Mucosa of rectum (tissue), 2 donors: ENCODE measurements at regions not wholly inside any gene's neighbourhood (a gene's known extent, or its start where the extent isn't known, plus 50 kb on each side); places are given as distances from the start of the nearest gene placed in this dataset.

ENCODE experiments used
- H3K27ac ChIP-seq, 2 donors: one replicate each; pipeline ENCODE4 v1.7.0; 2013; ENCODE audit warnings: inconsistent platforms in 2 of 2, low read depth in 2 of 2, low read length in 2 of 2
- H3K27me3 ChIP-seq, 2 donors: one replicate each; pipeline ENCODE4 v1.7.0; 2013; ENCODE audit warnings: low read length in 2 of 2; ENCODE audit not compliant: control insufficient read depth in 2 of 2, insufficient read depth in 2 of 2
- H3K36me3 ChIP-seq, 2 donors: one replicate each; pipeline ENCODE4 v1.7.0; 2013; ENCODE audit warnings: low read length in 2 of 2; ENCODE audit not compliant: control insufficient read depth in 2 of 2, insufficient read depth in 2 of 2
- H3K4me1 ChIP-seq, 2 donors: one replicate each; pipeline ENCODE4 v1.7.0; 2013; ENCODE audit warnings: low read length in 2 of 2, mild to moderate bottlenecking in 1 of 2; ENCODE audit not compliant: control insufficient read depth in 2 of 2, insufficient read depth in 2 of 2
- H3K4me3 ChIP-seq, 2 donors: one replicate each; pipeline ENCODE4 v1.7.0; 2013; ENCODE audit warnings: low read length in 2 of 2
- H3K9ac ChIP-seq, 2 donors: one replicate each; pipeline ENCODE4 v1.7.0; 2013; ENCODE audit warnings: low read length in 2 of 2, low read depth in 1 of 2, mild to moderate bottlenecking in 1 of 2
- H3K9me3 ChIP-seq, 2 donors: one replicate each; pipeline ENCODE4 v1.7.0; 2013; ENCODE audit warnings: low read length in 2 of 2; ENCODE audit not compliant: control insufficient read depth in 2 of 2
- donor health status: healthy.
- donor health status: Normal muscosa, but diverticular disease.

GRCh38 chr6:40855168-40855880 is 183.7 kb downstream of the UNC5CL start:
- Histone ChIP-seq H3K4me1 (no peaks in the 10 kb centered on the region), H3K9ac (no peak overlapping the region), H3K4me3 (no peak overlapping the region), H3K27me3 (peaks cover 0 to 5% of the 10 kb centered on the region in 2 donors), H3K9me3 (no peaks in the 10 kb centered on the region), H3K36me3 (no peaks in the 10 kb centered on the region), H3K27ac (no peak overlapping the region)

GRCh38 chr6:40854592-40854991 is 184.4 kb downstream of the UNC5CL start:
- Histone ChIP-seq H3K9ac (no peak overlapping the region), H3K4me3 (no peak overlapping the region), H3K27me3 (peaks cover 0 to 5% of the 10 kb centered on the region in 2 donors), H3K27ac (no peak overlapping the region), H3K9me3 (no peaks in the 10 kb centered on the region), H3K36me3 (no peaks in the 10 kb centered on the region), H3K4me1 (no peaks in the 10 kb centered on the region)

GRCh38 chr6:40852779-40853373 is 186.1 kb downstream of the UNC5CL start:
- Histone ChIP-seq H3K4me3 (no peak overlapping the region), H3K36me3 (no peaks in the 10 kb centered on the region), H3K27me3 (peaks cover 0 to 5% of the 10 kb centered on the region in 2 donors), H3K9ac (no peak overlapping the region), H3K27ac (no peak overlapping the region), H3K4me1 (no peaks in the 10 kb centered on the region), H3K9me3 (no peaks in the 10 kb centered on the region)

GRCh38 chr6:40849546-40849945 is 189.5 kb downstream of the UNC5CL start:
- Histone ChIP-seq H3K27ac (no peak overlapping the region), H3K36me3 (no peaks in the 10 kb centered on the region), H3K4me3 (no peak overlapping the region), H3K4me1 (no peaks in the 10 kb centered on the region), H3K9me3 (no peaks in the 10 kb centered on the region), H3K9ac (no peak overlapping the region), H3K27me3 (peaks cover 0 to 3% of the 10 kb centered on the region in 2 donors)

GRCh38 chr6:40848868-40849514 is 190.0 kb downstream of the UNC5CL start:
- Histone ChIP-seq H3K27me3 (peaks cover 0 to 3% of the 10 kb centered on the region in 2 donors), H3K9me3 (no peaks in the 10 kb centered on the region), H3K27ac (no peak overlapping the region)

GRCh38 chr6:40848038-40848437 is 191.0 kb downstream of the UNC5CL start:
- H3K4me3 ChIP-seq, result no peak overlapping the region
- H3K9me3 ChIP-seq, result no peaks in the 10 kb centered on the region
- H3K9ac ChIP-seq, result no peak overlapping the region
- H3K27ac ChIP-seq, result no peak overlapping the region
- H3K36me3 ChIP-seq, result no peaks in the 10 kb centered on the region
- no peaks in the 10 kb centered on the region for H3K4me1 ChIP-seq
- H3K27me3 ChIP-seq, result peaks cover 0 to 3% of the 10 kb centered on the region in 2 donors

More at GRCh38 chr6:40848868-40849514, 190.0 kb downstream of the UNC5CL start:
- Histone ChIP-seq H3K4me3 (no peak overlapping the region), H3K9ac (no peak overlapping the region), H3K36me3 (no peaks in the 10 kb centered on the region), H3K4me1 (no peaks in the 10 kb centered on the region)

- H3K27me3 ChIP-seq, result no peaks in the 10 kb centered on the region
- no peaks in the 10 kb centered on the region for H3K36me3 ChIP-seq
- H3K9ac ChIP-seq, result no peak overlapping the region
- H3K4me3 ChIP-seq, result no peak overlapping the region
- no peaks in the 10 kb centered on the region for H3K9me3 ChIP-seq
- no peak overlapping the region for H3K27ac ChIP-seq
- no peaks in the 10 kb centered on the region for H3K4me1 ChIP-seq
These were observed 193.5 kb downstream of the UNC5CL start for GRCh38 chr6:40845553-40845952.

- H3K9me3 ChIP-seq, result no peaks in the 10 kb centered on the region
- no peaks in the 10 kb centered on the region for H3K27me3 ChIP-seq
- no peak overlapping the region for H3K9ac ChIP-seq
- no peaks in the 10 kb centered on the region for H3K36me3 ChIP-seq
- no peak overlapping the region for H3K27ac ChIP-seq
- H3K4me3 ChIP-seq, result no peak overlapping the region
- no peaks in the 10 kb centered on the region for H3K4me1 ChIP-seq
These were observed 194.8 kb downstream of the UNC5CL start for GRCh38 chr6:40844246-40844645.

GRCh38 chr6:40841721-40842120 is 197.3 kb downstream of the UNC5CL start:
- Histone ChIP-seq H3K4me3 (no peak overlapping the region), H3K36me3 (no peaks in the 10 kb centered on the region), H3K9ac (no peak overlapping the region), H3K27ac (no peak overlapping the region), H3K9me3 (no peaks in the 10 kb centered on the region), H3K4me1 (no peaks in the 10 kb centered on the region), H3K27me3 (no peaks in the 10 kb centered on the region)

GRCh38 chr6:40832691-40833090 is 206.3 kb downstream of the UNC5CL start:
- Histone ChIP-seq H3K36me3 (no peaks in the 10 kb centered on the region), H3K9ac (no peak overlapping the region), H3K4me1 (no peaks in the 10 kb centered on the region), H3K27me3 (peaks cover 0 to 4% of the 10 kb centered on the region in 2 donors), H3K4me3 (no peak overlapping the region), H3K9me3 (no peaks in the 10 kb centered on the region), H3K27ac (no peak overlapping the region)
